ENCODE measurements at regions not wholly inside any gene's neighbourhood (a gene's known extent, or its start where the extent isn't known, plus 50 kb on each side); places are given as distances from the start of the nearest gene placed in this dataset.

GRCh38 chr2:19799881-19800780 is 101.7 kb downstream of the TTC32 start:
- intact Hi-C loops (cut with DNase I) = no loop called here
- whole genome bisulfite sequencing, 3 donors = 87 to 94% (median 89%) methylated on average over 8 of the region's 8 CpGs
- no peak overlapping the region for H3K27ac ChIP-seq

GRCh38 chr2:19797871-19798270 is 103.9 kb downstream of the TTC32 start:
- Histone ChIP-seq H3K27ac (no peak overlapping the region), H3K9me3 (no peaks in the 10 kb centered on the region), H3K4me1 (ENCODE audit: insufficient read depth) (no peaks in the 10 kb centered on the region), H3K27me3 (no peaks in the 10 kb centered on the region), H3K36me3 (no peaks in the 10 kb centered on the region), H3K4me3 (no peak overlapping the region)
- WGBS, 3 donors = 69 to 77% (median 73%) methylated on average over 4 of the region's 4 CpGs
- TF ChIP-seq POLR2A (IDR thresholded peaks at IDR 0.05) (no peak), EP300 (IDR thresholded peaks at IDR 0.05) (no peak), CTCF (IDR thresholded peaks at IDR 0.05) (no peak)
- no peak for DNase-seq
- intact Hi-C loops (cut with DNase I) = no loop called here

More at GRCh38 chr2:19799881-19800780, 101.7 kb downstream of the TTC32 start:
- Histone ChIP-seq H3K36me3 (no peaks in the 10 kb centered on the region), H3K4me1 (ENCODE audit: insufficient read depth) (no peaks in the 10 kb centered on the region), H3K27me3 (no peaks in the 10 kb centered on the region), H3K9me3 (no peaks in the 10 kb centered on the region), H3K4me3 (no peak overlapping the region)
- DNase-seq = no peak
- TF ChIP-seq EP300 (IDR thresholded peaks at IDR 0.05) = no peak
- TF ChIP-seq POLR2A (IDR thresholded peaks at IDR 0.05) = no peak
- no peak for TF ChIP-seq CTCF (IDR thresholded peaks at IDR 0.05)

GRCh38 chr2:19797243-19797810 is 104.5 kb downstream of the TTC32 start:
- DNase-seq = no peak
- WGBS, 3 donors = 83 to 89% (median 86%) methylated on average over 4 of the region's 4 CpGs
- Histone ChIP-seq H3K27ac (no peak overlapping the region), H3K4me1 (ENCODE audit: insufficient read depth) (no peaks in the 10 kb centered on the region), H3K27me3 (no peaks in the 10 kb centered on the region), H3K9me3 (no peaks in the 10 kb centered on the region), H3K36me3 (no peaks in the 10 kb centered on the region), H3K4me3 (no peak overlapping the region)
- intact Hi-C loops (cut with DNase I) = no loop called here
- TF ChIP-seq EP300 (IDR thresholded peaks at IDR 0.05) = no peak
- TF ChIP-seq POLR2A (IDR thresholded peaks at IDR 0.05) = no peak
- TF ChIP-seq CTCF (IDR thresholded peaks at IDR 0.05) = no peak

- H3K27me3 ChIP-seq = no peaks in the 10 kb centered on the region
- H3K9me3 ChIP-seq = no peaks in the 10 kb centered on the region
- intact Hi-C loops (cut with DNase I) = no loop called here
- DNase-seq = no peak
- H3K27ac ChIP-seq = no peak overlapping the region
- no peaks in the 10 kb centered on the region for H3K4me1 ChIP-seq (ENCODE audit: insufficient read depth)
- H3K4me3 ChIP-seq = no peak overlapping the region
- TF ChIP-seq EP300 (IDR thresholded peaks at IDR 0.05) (no peak), CTCF (IDR thresholded peaks at IDR 0.05) (no peak), POLR2A (IDR thresholded peaks at IDR 0.05) (no peak)
- 77 to 84% (median 78%) methylated on average over 12 of the region's 12 CpGs for WGBS, 3 donors
- no peaks in the 10 kb centered on the region for H3K36me3 ChIP-seq
These were observed 105.6 kb downstream of the TTC32 start for GRCh38 chr2:19796035-19796695.
